ENCODE measurements at regions not wholly inside any gene's neighbourhood (a gene's known extent, or its start where the extent isn't known, plus 50 kb on each side); places are given as distances from the start of the nearest gene placed in this dataset.

DNA sequence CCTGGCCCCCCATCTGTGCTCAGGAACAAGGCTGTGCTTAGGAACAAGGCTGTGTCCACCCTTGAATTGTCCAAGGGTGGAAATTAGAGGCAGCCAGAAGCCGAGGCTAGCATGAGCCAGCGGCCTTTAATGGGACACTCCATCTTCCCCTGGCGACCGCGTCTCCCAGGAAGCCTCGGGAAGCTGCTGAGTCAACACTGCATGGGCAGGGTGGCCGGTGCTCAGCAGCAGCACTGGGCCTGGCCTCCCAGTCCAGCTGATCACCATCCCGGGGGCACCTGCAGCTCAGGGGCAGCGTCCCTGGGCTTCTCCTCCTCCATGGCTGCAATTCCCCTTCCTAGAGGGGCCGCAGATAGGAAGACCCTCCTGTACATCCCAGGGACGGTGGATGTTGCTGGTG is 180.8 kb downstream of the ENGASE start:
- H3K4me3 Mint-ChIP-seq: no peak overlapping the region
- no peaks in the 10 kb centered on the region for H3K4me1 Mint-ChIP-seq
- no peaks in the 10 kb centered on the region for H3K9me3 Mint-ChIP-seq
- H3K36me3 Mint-ChIP-seq: no peaks in the 10 kb centered on the region
- H3K27me3 Mint-ChIP-seq: peaks cover 18% of the 10 kb centered on the region
- H3K27ac Mint-ChIP-seq: no peak overlapping the region

DNA sequence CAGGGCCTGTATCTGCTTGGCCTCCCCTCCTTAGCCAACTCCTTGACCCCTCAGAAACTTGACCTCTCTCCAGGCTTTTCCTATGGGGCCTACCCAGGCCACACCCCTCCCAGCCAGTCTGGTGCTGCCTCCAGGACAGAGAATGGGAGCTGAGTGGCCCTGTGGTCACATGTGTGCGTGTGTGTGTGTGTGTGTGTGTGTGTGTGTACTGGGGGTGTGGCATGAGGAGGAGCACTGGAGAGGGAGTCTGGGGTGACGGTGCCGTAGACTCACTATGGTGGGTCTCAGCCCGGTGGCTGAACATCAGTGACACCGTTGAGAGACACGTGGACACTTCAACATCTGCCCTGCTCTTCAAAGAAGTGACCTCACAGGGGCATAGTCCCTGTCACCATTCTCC is 180.4 kb downstream of the ENGASE start:
- Mint-ChIP-seq H3K9me3 (no peaks in the 10 kb centered on the region), H3K27me3 (peaks cover 18% of the 10 kb centered on the region), H3K4me1 (no peaks in the 10 kb centered on the region), H3K27ac (no peak overlapping the region), H3K36me3 (no peaks in the 10 kb centered on the region), H3K4me3 (no peak overlapping the region)

DNA sequence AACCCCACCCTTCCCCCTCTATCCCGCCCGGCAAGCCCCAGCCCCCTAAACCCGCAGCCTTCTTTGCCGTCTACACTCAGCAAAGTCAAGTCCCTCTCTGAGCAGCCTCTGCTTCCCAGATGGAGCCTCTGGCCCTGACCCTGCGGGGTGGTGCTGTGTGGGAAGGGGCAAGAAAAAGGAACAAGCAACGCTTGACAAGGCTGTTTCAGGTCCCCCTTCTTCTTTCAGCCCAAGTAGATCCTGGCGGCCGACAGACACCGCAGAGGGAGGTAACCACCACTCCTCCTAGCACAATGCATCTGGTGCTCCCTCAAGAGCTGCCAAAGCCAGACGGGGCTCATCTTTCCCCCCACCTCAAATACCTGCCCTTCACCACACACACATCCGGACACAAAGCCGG is 178.3 kb downstream of the ENGASE start:
- no peaks in the 10 kb centered on the region for H3K9me3 Mint-ChIP-seq
- H3K4me1 Mint-ChIP-seq: no peaks in the 10 kb centered on the region
- no peaks in the 10 kb centered on the region for H3K36me3 Mint-ChIP-seq
- no peak overlapping the region for H3K4me3 Mint-ChIP-seq
- H3K27ac Mint-ChIP-seq: no peak overlapping the region
- peaks cover 23% of the 10 kb centered on the region for H3K27me3 Mint-ChIP-seq

DNA sequence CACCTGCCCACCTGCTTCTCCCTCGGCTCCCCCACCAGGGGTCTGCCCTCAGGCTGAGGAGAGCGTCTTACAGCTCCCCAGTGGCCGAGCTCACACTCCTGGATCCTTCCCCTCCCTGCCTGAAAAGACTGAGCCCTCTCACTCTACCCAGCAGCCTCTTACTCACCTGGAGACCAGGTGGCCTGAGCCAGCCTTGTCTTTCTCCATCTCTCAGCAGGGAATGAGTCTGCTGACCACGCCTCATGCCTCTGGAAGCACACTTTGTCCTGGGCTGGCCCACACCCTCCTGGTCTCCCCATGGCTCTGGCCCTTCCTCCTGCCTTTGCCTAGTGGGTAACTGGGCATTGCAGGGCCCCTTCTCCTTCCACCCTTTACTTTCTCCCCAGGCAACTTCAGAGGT is 177.2 kb downstream of the ENGASE start:
- Mint-ChIP-seq H3K27ac (no peak overlapping the region), H3K36me3 (no peaks in the 10 kb centered on the region), H3K4me1 (no peaks in the 10 kb centered on the region), H3K9me3 (no peaks in the 10 kb centered on the region), H3K4me3 (no peak overlapping the region), H3K27me3 (peaks cover 25% of the 10 kb centered on the region)

DNA sequence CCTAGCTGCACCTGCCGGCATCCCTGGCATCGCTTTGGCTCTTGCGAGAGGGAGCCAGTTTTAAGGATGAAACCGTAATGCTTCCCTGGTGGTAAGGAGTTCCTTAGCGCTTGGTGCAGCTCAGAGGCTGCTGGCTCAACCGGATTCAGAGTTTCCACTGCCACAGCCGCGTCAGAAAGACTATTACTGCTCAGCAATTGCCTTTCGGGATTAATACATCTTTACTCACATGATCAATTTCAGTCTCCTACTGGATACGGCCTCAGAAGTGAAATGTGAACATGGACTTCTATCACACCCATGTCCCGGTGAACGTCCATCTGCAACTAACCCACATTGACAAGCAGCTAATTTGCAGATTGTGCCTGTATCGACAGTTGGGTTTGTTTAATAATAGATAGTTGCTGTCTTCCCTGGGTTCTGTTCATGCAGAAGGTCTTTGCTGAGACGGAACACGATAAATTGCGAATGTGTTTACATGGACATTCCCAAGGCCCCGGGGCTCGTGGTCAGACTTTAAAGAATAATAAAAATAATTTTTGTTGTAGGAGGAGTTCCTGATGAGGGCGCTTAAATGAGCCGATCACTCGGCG is 175.4 kb downstream of the ENGASE start:
- Mint-ChIP-seq H3K27me3 (peaks cover 26% of the 10 kb centered on the region), H3K4me3 (no peak overlapping the region), H3K9me3 (no peaks in the 10 kb centered on the region), H3K27ac (no peak overlapping the region), H3K4me1 (no peaks in the 10 kb centered on the region), H3K36me3 (no peaks in the 10 kb centered on the region)

DNA sequence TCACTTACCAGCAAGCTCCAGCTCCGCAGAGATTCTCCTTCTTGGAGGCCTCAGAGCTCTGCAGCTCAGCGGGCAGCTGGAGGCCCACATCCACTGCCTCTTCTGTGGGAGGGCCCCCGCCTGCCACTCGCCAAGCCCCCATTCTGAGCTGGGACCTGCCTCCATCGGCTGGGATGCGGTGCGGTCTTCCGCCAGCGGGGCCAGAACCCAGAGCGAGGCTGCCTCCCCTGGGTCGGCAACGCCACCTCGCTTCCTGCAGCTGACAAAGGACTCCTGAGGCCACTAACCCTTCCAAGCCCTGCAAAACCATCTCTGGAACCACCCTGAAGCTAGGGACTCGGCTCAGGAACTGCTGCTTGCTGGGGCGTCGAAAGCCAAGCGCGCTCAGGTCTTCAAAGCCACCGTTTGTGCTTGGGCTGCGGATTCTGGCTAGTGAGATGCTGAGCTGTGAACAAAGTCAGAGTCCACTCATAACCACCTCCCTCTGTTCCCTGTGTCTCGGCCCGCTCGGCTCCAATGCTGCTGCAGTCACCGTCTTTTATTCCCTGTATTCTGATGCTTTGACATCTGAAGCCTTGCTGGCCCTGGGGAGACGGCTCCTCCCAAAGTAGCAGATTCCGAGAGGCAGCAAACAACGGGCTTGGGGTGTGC is 174.3 kb downstream of the ENGASE start:
- no peaks in the 10 kb centered on the region for H3K4me1 Mint-ChIP-seq
- no peaks in the 10 kb centered on the region for H3K36me3 Mint-ChIP-seq
- H3K27me3 Mint-ChIP-seq: peaks cover 24% of the 10 kb centered on the region
- H3K27ac Mint-ChIP-seq: no peak overlapping the region
- no peaks in the 10 kb centered on the region for H3K9me3 Mint-ChIP-seq
- no peak overlapping the region for H3K4me3 Mint-ChIP-seq

DNA sequence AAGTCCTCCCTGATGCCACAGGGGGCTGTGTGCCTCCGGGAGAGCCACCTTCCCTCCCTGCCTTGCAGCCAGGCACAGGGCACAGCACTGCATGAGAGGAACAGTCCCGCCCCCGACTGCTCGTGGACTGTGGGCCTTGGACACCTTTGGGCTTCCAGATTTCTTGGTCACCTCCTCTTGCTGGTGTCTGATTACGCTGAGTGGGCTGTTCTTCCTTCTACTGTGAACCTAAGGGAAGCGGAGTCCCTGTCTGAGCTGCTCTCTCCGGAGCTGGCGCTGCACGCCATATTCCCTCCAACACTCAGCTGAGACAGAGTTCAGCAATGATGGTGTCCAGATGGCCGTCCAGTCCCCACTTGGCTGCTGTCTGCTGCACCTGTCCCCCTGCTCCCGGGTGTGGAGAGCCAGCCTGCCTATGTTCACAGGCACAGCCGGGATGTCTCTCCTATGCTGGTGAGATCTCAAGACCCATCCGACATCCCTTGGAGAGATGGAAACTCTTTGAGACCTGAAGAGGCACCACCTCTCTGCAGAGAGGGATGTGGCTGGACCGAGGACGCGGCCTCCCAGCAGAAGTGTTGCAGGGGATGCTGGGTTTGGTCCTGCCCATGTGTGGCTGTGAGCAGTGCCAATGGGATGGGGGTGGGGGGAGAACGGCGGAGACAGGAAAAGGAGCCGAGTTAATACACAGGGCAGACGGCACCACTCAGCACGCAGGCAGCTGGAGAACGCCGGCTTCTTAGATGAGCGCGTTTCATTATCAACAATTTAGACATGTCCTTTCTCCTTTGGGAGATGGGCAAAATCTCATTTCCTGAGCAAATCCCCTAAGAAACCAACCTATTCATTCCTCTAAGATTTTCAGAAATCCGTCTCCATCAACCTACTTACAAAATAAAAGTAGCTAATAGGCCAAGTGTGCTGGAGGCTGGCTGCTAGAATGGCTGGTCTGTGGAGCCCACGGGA is 171.9 kb downstream of the ENGASE start:
- H3K4me1 Mint-ChIP-seq: no peaks in the 10 kb centered on the region
- no peaks in the 10 kb centered on the region for H3K36me3 Mint-ChIP-seq
- H3K4me3 Mint-ChIP-seq: no peak overlapping the region
- no peaks in the 10 kb centered on the region for H3K9me3 Mint-ChIP-seq
- peaks cover 16% of the 10 kb centered on the region for H3K27me3 Mint-ChIP-seq
- H3K27ac Mint-ChIP-seq: no peak overlapping the region

DNA sequence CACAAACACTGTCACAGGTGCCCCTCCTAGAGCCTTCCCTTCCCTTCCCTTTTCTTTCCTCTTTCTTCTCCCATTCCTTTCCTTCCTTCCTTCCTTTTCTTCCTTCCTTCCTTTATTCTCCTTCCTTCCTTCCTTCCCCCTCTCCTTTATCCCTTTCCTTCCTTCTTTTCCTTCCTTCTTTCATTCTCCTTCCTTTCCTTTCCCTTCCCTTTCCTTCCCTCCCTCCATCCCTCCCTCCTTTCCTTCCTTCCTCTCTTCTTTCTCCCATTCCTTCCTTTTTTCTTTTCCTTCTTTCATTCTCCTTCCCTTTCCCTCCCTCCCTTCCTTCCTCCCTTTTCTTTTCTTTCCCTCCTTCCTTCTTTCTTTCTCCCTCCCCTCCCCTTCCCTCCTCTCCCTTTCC is 170.0 kb downstream of the ENGASE start:
- Mint-ChIP-seq H3K4me3 (no peak overlapping the region), H3K27me3 (peaks cover 8% of the 10 kb centered on the region), H3K4me1 (no peaks in the 10 kb centered on the region), H3K36me3 (no peaks in the 10 kb centered on the region), H3K9me3 (no peaks in the 10 kb centered on the region), H3K27ac (no peak overlapping the region)

DNA sequence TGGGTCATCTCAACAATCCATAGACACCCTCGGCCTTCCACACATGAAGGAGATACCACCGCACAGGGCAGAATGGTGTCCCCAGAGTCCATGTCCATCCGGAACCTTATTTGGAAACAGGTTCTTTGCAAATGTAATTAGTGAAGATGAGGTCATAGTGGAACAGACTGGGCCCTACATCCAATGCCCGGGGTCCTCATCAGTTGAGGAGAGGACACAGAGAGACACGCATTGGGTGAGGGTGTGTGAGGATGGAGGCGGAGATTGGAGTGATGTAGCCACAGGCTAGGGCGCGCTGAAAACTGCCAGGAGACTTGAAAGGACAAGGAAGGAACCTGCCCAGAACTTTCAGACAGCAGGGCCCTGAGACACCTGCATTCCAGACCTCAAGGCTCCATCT is 169.4 kb downstream of the ENGASE start:
- no peak overlapping the region for H3K4me3 Mint-ChIP-seq
- no peaks in the 10 kb centered on the region for H3K4me1 Mint-ChIP-seq
- peaks cover 6% of the 10 kb centered on the region for H3K27me3 Mint-ChIP-seq
- no peaks in the 10 kb centered on the region for H3K9me3 Mint-ChIP-seq
- H3K27ac Mint-ChIP-seq: no peak overlapping the region
- no peaks in the 10 kb centered on the region for H3K36me3 Mint-ChIP-seq

DNA sequence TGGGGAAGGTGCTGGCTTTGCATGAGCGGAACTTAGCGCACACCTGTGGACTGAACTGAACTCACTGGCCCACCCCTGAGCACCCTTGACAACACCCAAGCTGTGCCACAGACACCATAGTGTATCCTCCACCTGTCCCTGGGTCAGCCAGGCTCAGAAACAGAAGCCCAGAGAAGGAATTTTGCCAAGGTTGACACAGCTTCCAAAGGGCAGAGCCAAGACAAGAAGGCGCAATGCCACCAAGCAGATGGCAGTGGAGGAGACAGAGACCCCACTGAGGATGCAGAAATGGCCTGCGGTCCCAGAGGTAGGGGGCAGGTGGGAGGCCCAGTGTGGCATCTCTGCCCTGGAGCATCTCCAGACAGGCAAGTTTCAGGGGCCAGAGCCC is 169.0 kb downstream of the ENGASE start:
- Mint-ChIP-seq H3K4me3 (no peak overlapping the region), H3K27ac (no peak overlapping the region), H3K27me3 (peaks cover 6% of the 10 kb centered on the region), H3K4me1 (no peaks in the 10 kb centered on the region), H3K9me3 (no peaks in the 10 kb centered on the region), H3K36me3 (no peaks in the 10 kb centered on the region)

DNA sequence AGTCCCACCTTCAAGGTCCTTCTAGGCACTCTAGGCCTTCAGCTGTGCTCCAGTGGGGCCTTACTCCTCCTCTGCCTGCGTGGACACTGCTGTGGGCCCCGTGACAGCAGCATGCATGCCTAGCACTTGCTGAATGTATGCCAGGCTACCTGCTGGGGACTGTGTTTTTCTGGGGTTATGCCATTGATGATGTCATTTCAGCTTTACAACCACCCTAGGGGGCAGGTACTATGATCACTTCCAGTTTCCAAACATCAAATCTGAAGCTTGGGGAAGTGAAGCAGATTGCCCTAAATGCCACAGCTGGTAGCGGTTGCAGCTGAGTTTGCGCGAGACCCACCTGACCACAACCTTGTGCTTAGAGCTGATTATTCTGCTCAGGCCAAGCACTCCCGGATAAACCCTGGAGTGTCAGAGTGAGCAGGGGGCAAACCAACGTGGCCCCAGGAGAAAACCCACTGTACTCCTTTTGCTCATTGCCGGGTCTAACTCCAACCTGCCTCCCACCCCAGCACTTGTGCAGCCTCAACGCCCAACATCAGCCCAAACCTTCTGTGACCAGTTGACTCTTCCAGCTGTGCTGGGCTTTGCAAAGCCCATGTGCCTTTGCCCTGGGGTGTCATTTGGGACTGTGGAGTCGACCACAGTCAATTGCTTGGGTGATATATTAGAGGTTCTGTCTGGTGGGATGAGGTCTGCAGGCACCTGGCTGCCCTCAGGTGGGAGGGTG is 168.4 kb downstream of the ENGASE start:
- H3K27me3 Mint-ChIP-seq: peaks cover 6% of the 10 kb centered on the region
- H3K36me3 Mint-ChIP-seq: no peaks in the 10 kb centered on the region
- no peak overlapping the region for H3K27ac Mint-ChIP-seq
- no peak overlapping the region for H3K4me3 Mint-ChIP-seq
- no peaks in the 10 kb centered on the region for H3K9me3 Mint-ChIP-seq
- H3K4me1 Mint-ChIP-seq: no peaks in the 10 kb centered on the region

DNA sequence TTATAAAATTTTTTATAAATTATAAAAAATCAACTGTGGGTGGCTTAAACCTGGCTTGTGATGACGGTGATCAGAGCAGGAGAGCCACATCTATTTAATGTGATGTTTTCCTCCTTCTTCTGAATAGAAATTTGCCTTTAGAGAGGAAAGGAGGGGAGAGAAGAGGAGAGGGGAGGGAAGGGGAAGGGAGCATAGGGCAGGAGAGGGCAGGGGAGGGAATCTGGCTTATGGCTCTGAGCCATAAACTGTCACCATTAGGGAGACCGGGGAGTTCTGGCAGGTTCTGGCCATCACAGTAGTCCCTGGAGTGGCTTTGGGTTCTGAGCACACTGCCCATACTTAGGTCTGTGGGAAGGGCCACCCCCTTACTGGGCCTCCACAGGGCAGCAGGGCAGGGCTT is 167.8 kb downstream of the ENGASE start:
- no peak overlapping the region for H3K4me3 Mint-ChIP-seq
- H3K36me3 Mint-ChIP-seq: no peaks in the 10 kb centered on the region
- H3K9me3 Mint-ChIP-seq: no peaks in the 10 kb centered on the region
- H3K4me1 Mint-ChIP-seq: no peaks in the 10 kb centered on the region
- peaks cover 4% of the 10 kb centered on the region for H3K27me3 Mint-ChIP-seq
- no peak overlapping the region for H3K27ac Mint-ChIP-seq

DNA sequence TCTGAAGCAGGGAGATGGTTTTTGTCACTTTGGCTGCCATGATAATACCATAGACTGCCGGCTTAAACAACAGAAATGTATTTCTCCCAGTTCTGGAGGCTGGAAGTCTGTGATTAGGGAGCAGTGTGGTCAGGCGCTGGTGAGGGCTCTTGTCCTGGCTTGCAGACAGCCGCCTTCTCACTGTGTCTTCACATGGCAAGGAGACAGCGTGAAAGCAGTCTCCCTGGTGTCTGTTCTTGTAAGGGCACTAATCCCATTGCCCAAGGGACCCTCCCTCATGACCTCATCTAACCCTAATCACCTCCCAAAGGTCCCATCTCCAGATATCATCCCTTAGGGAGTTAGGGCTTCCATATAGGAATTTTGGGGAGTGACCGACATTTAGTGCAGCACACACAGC is 167.0 kb downstream of the ENGASE start:
- Mint-ChIP-seq H3K4me1 (no peaks in the 10 kb centered on the region), H3K9me3 (no peaks in the 10 kb centered on the region), H3K36me3 (no peaks in the 10 kb centered on the region), H3K4me3 (no peak overlapping the region), H3K27ac (no peak overlapping the region), H3K27me3 (peaks cover 5% of the 10 kb centered on the region)

DNA sequence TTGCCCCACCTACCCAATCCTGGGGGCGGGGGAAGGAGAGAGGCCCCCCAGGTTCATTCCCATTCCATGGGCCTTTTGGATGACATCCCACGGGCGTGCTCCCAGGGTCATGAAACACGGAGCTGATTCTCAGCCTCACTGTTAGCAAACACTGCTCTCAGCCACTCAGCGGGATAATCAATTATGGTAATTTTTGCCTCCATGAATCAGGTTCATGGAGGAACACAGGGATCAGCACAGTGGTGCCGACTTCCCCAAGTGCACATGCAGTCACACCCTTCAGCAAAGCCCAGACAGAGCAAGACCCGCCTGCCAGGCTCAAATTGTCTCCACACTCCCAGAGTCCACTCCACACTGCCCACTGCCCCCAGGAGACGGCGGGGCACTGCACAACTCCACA is 164.6 kb downstream of the ENGASE start:
- H3K27ac Mint-ChIP-seq: no peak overlapping the region
- H3K36me3 Mint-ChIP-seq: no peaks in the 10 kb centered on the region
- no peaks in the 10 kb centered on the region for H3K9me3 Mint-ChIP-seq
- no peak overlapping the region for H3K4me3 Mint-ChIP-seq
- no peaks in the 10 kb centered on the region for H3K4me1 Mint-ChIP-seq
- H3K27me3 Mint-ChIP-seq: peaks cover 4% of the 10 kb centered on the region

DNA sequence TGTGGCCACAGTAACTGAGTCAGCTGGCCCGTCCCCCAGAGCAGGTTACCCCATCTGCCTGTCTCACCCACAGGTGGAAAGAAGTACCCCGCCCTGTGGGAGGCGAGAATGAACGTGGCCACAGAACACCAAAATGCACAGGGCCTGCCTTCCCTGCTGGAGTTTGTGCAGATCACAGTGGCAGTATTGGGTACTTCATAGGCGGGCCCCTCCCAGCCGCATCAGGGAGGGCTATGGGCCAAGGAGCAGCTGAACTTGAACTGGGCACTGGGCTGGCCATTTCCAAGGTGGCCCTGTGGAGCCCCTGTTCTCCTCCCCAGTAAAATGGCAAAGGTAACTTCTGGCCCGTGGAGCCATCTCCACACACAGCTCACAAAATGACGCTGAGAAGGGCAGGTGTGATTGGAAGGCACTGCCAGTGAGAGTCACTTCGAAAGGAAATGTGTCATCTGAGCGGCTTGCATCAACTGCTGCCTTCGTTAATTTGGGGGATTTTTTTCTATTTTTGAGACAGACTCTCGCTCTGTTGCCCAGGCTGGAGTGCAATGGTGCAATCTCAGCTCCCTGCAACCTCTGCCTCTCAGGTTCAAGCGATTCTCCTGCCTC is 162.9 kb downstream of the ENGASE start:
- Mint-ChIP-seq H3K27ac (no peak overlapping the region), H3K36me3 (no peaks in the 10 kb centered on the region), H3K9me3 (no peaks in the 10 kb centered on the region), H3K27me3 (peaks cover 4% of the 10 kb centered on the region), H3K4me1 (no peaks in the 10 kb centered on the region), H3K4me3 (no peak overlapping the region)

All from activated naive CD4-positive, alpha-beta T cell treated with anti-CD3 and anti-CD28 coated beads, Interleukin-2, amount 50 U/mL, for 24 hours (primary cell).